ENCODE measurements at regions not wholly inside any gene's neighbourhood (a gene's known extent, or its start where the extent isn't known, plus 50 kb on each side); places are given as distances from the start of the nearest gene placed in this dataset.
"Not testable (repeated sequence)": the region's sequence is repeated elsewhere in the genome, so short reads cannot be mapped to it uniquely, and the experiment has no call there.

DNA sequence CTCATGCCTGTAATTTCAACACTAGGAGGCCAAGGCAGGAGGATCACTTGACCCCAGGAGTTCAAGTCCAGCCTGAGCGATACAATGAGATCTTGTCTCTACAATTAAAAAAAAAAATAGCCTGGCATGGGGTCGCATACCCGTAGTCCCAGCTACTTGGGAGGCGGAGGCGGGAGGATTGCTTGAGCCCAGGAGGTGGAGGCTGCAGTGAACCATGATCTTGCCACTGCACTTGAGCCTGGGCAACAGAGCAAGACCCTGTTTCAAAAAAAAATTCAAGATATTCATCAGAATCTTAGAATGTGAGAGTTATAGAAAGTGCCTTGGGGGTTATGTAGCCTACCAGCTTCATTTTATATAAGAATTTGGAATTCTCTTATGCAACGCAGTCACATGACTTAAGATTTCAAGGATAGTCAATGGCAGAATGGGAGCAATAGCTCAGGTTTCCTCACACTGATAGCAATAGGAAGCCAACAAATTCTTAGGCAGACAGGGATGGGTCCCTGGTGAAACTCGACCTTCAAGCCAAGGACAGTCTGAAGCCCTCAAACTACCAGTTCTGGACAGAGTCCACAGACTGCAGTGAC, 462.5 kb downstream of the SETD4 start:
- Histone ChIP-seq H3K9ac (ENCODE audit: low read length) (no peak overlapping the region), H3K36me3 (ENCODE audit: insufficient read depth, low read length) (no peaks in the 10 kb centered on the region)

DNA sequence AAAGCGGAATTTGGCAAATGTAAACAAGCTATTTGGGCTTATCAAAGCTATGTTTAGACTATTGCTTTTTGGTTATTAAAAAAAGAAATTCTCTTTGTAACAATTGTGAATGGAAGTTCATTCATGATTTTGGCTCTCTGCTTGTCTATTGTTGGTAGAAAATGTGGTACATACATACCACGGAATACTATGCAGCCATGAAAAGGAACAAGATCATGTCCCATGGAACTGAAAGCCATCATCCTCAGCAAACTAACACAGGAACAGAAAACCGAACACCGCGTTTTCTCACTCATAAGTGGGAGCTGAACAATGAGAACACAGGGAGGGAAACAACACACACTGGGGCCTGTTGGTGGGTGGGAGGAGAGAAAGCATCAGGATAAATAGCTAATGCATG, 465.4 kb downstream of the SETD4 start:
- Histone ChIP-seq H3K4me2 (ENCODE audit: low read depth, low read length, poor library complexity, severe bottlenecking) (no peak overlapping the region), H3K27me3 (ENCODE audit: low read length) (no peaks in the 10 kb centered on the region), H3K36me3 (ENCODE audit: insufficient read depth, low read length) (no peaks in the 10 kb centered on the region), H2AFZ (ENCODE audit: low read length) (no peak overlapping the region), H3K4me3 (ENCODE audit: low read length) (no peak overlapping the region), H4K20me1 (ENCODE audit: insufficient read depth, low read depth, low read length) (no peaks in the 10 kb centered on the region), H3K9ac (ENCODE audit: low read length) (no peak overlapping the region), H3K27ac (ENCODE audit: low read length) (no peak overlapping the region), H3K4me1 (ENCODE audit: low read length) (no peaks in the 10 kb centered on the region), H3K9me2 (replicated peaks; ENCODE audit: insufficient read depth, low read length) (no peaks in the 10 kb centered on the region), H3K79me2 (ENCODE audit: low read length) (no peaks in the 10 kb centered on the region), H3K9me3 (ENCODE audit: low read length) (no peaks in the 10 kb centered on the region)
- no peak for DNase-seq

More for the DNA sequence above, 462.5 kb downstream of the SETD4 start:
- Histone ChIP-seq H3K27me3 (ENCODE audit: low read length) (no peaks in the 10 kb centered on the region), H3K9me2 (replicated peaks; ENCODE audit: insufficient read depth, low read length) (no peaks in the 10 kb centered on the region), H4K20me1 (ENCODE audit: insufficient read depth, low read depth, low read length) (no peaks in the 10 kb centered on the region), H3K4me3 (ENCODE audit: low read length) (no peak overlapping the region), H3K79me2 (ENCODE audit: low read length) (no peaks in the 10 kb centered on the region), H3K4me2 (ENCODE audit: low read depth, low read length, poor library complexity, severe bottlenecking) (no peak overlapping the region), H3K9me3 (ENCODE audit: low read length) (no peaks in the 10 kb centered on the region), H3K27ac (ENCODE audit: low read length) (no peak overlapping the region), H3K4me1 (ENCODE audit: low read length) (no peaks in the 10 kb centered on the region), H2AFZ (ENCODE audit: low read length) (no peak overlapping the region)
- DNase-seq: no peak

DNA sequence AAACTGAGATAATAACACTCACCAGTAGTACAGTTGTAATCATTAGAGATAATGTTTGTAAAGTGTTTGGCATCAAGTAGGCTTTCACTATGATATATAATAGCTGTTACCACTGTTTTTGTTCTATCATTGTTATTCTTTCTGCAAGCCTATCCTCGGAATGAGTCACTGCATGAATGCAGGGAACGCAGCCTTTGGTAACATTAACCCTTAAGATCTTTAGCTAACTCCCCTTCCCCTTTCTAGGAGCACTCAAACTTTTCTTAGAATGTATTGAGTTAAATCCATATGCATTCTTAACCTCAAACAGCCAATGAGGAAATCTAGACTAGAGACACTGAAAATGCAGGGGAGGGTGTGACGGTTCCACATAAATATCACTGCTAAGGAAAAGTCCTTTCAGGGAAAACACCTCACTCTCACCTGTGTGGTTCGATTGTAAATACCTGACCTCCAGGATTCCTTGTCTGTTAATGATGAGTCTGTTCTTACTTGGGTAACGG, 467.3 kb downstream of the SETD4 start:
- Histone ChIP-seq H3K4me1 (ENCODE audit: low read length) (no peaks in the 10 kb centered on the region), H3K36me3 (ENCODE audit: insufficient read depth, low read length) (no peaks in the 10 kb centered on the region), H3K27ac (ENCODE audit: low read length) (no peak overlapping the region), H3K79me2 (ENCODE audit: low read length) (no peaks in the 10 kb centered on the region), H3K4me3 (ENCODE audit: low read length) (no peak overlapping the region), H3K27me3 (ENCODE audit: low read length) (no peaks in the 10 kb centered on the region), H3K9me3 (ENCODE audit: low read length) (no peaks in the 10 kb centered on the region), H2AFZ (ENCODE audit: low read length) (no peak overlapping the region), H3K9ac (ENCODE audit: low read length) (no peak overlapping the region), H3K4me2 (ENCODE audit: low read depth, low read length, poor library complexity, severe bottlenecking) (no peak overlapping the region), H3K9me2 (replicated peaks; ENCODE audit: insufficient read depth, low read length) (no peaks in the 10 kb centered on the region), H4K20me1 (ENCODE audit: insufficient read depth, low read depth, low read length) (no peaks in the 10 kb centered on the region)
- DNase-seq: no peak

DNA sequence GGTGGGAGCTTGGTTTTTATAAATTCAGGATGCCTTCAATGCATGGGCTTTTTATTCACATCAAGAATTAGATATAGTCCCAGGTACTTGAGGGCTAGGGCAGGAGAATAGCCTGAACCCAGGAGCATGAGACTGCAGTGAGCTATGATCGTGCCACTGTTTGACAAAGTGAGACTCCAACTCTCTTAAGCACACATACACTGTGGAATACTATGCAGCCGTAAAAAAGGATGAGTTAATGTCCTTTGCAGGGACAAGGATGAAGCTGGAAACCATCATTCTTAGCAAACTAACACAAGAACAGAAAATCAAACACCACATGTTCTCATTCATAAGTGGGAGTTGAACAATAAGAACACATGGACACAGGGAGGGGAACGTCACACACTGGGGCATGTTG, 470.0 kb downstream of the SETD4 start:
- not testable (repeated sequence) for H3K79me2 ChIP-seq (ENCODE audit: low read length); H3K9me2 ChIP-seq (replicated peaks; ENCODE audit: insufficient read depth, low read length); H3K4me3 ChIP-seq (ENCODE audit: low read length); H3K27me3 ChIP-seq (ENCODE audit: low read length); H3K9me3 ChIP-seq (ENCODE audit: low read length); H4K20me1 ChIP-seq (ENCODE audit: insufficient read depth, low read depth, low read length); H3K36me3 ChIP-seq (ENCODE audit: insufficient read depth, low read length); DNase-seq; H3K4me2 ChIP-seq (ENCODE audit: low read depth, low read length, poor library complexity, severe bottlenecking); H3K27ac ChIP-seq (ENCODE audit: low read length); H2AFZ ChIP-seq (ENCODE audit: low read length); H3K4me1 ChIP-seq (ENCODE audit: low read length); H3K9ac ChIP-seq (ENCODE audit: low read length)

DNA sequence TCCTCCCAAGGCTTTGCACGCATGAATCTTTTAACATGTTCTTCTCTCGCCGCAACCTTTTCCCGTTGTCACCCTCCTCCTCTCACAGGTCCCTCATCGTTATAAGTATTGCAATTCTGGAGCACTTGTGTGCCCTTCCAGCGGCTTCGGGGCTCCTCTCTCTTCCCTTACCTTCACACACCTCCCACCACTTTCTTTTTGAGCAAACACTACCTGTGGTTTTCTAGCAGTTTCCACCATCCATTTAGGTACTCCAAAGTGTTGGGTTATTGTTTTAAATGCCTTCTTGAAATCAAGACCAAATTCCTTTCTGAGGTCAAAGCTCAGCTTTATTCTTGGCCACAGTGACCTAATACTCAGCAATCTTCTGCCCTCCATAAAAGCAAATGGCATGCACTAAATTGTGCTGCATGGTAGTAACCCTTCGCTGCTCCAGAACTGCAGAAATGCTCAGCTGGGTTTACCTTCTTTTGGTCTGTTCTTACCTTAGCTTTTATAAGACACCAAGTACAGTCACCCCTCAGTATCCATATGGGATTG, 472.4 kb downstream of the SETD4 start:
- H4K20me1 ChIP-seq (ENCODE audit: insufficient read depth, low read depth, low read length): no peaks in the 10 kb centered on the region
- H3K9ac ChIP-seq (ENCODE audit: low read length): no peak overlapping the region
- no peak overlapping the region for H3K27ac ChIP-seq (ENCODE audit: low read length)
- H3K4me1 ChIP-seq (ENCODE audit: low read length): no peaks in the 10 kb centered on the region
- H2AFZ ChIP-seq (ENCODE audit: low read length): no peak overlapping the region
- no peak overlapping the region for H3K4me3 ChIP-seq (ENCODE audit: low read length)
- H3K36me3 ChIP-seq (ENCODE audit: insufficient read depth, low read length): no peaks in the 10 kb centered on the region
- no peaks in the 10 kb centered on the region for H3K9me3 ChIP-seq (ENCODE audit: low read length)
- no peaks in the 10 kb centered on the region for H3K9me2 ChIP-seq (replicated peaks; ENCODE audit: insufficient read depth, low read length)
- no peak overlapping the region for H3K4me2 ChIP-seq (ENCODE audit: low read depth, low read length, poor library complexity, severe bottlenecking)
- H3K27me3 ChIP-seq (ENCODE audit: low read length): no peaks in the 10 kb centered on the region
- H3K79me2 ChIP-seq (ENCODE audit: low read length): no peaks in the 10 kb centered on the region
- no peak for DNase-seq

DNA sequence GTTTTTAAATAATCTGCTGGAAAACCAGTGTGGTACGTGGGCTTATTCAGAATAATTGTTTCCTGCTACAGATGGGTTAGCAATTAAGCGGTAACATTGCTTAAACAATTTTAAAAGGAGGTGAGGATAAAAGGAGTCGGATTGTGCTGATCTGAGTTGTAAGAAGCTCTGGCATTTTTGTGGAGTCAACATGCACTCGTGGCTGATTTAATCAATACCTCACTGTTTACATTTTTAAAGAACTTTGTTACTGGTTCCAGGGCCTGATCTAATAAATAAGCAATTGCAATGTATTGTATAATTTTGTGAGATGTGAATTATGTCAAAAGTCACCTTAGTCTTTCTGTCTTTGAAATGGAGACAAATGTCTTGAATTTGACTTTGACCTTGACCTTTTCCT, 474.0 kb downstream of the SETD4 start:
- H3K36me3 ChIP-seq (ENCODE audit: insufficient read depth, low read length): no peaks in the 10 kb centered on the region
- H3K27ac ChIP-seq (ENCODE audit: low read length): no peak overlapping the region
- no peak overlapping the region for H3K4me2 ChIP-seq (ENCODE audit: low read depth, low read length, poor library complexity, severe bottlenecking)
- no peaks in the 10 kb centered on the region for H3K4me1 ChIP-seq (ENCODE audit: low read length)
- H2AFZ ChIP-seq (ENCODE audit: low read length): no peak overlapping the region
- no peak for DNase-seq
- no peaks in the 10 kb centered on the region for H3K9me3 ChIP-seq (ENCODE audit: low read length)
- no peaks in the 10 kb centered on the region for H4K20me1 ChIP-seq (ENCODE audit: insufficient read depth, low read depth, low read length)
- no peak overlapping the region for H3K9ac ChIP-seq (ENCODE audit: low read length)
- H3K9me2 ChIP-seq (replicated peaks; ENCODE audit: insufficient read depth, low read length): no peaks in the 10 kb centered on the region
- no peak overlapping the region for H3K4me3 ChIP-seq (ENCODE audit: low read length)
- no peaks in the 10 kb centered on the region for H3K79me2 ChIP-seq (ENCODE audit: low read length)
- no peaks in the 10 kb centered on the region for H3K27me3 ChIP-seq (ENCODE audit: low read length)

DNA sequence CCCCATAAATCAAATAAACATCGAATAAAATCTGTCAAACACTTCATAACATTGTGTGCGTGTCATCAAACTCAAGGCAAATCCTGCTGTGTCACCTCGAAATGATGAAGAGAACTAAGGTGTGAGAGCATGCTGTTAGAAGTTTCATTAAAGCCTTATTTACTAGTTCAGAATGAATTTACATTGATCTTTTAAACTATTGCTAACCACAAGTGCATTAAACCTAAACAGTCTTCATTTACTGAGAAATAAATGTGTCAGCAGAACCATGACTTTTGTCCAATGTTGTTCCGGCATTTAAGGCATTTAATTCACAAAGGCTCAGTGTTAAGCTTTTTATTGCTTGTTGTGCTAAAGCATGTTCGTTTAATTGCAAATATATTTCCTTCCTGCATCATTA, 474.4 kb downstream of the SETD4 start:
- Histone ChIP-seq H3K36me3 (ENCODE audit: insufficient read depth, low read length) (no peaks in the 10 kb centered on the region), H3K27me3 (ENCODE audit: low read length) (no peaks in the 10 kb centered on the region), H3K27ac (ENCODE audit: low read length) (no peak overlapping the region), H3K4me1 (ENCODE audit: low read length) (no peaks in the 10 kb centered on the region), H3K4me2 (ENCODE audit: low read depth, low read length, poor library complexity, severe bottlenecking) (no peak overlapping the region), H4K20me1 (ENCODE audit: insufficient read depth, low read depth, low read length) (no peaks in the 10 kb centered on the region), H3K9me3 (ENCODE audit: low read length) (no peaks in the 10 kb centered on the region), H3K9ac (ENCODE audit: low read length) (no peak overlapping the region), H3K4me3 (ENCODE audit: low read length) (no peak overlapping the region), H3K9me2 (replicated peaks; ENCODE audit: insufficient read depth, low read length) (no peaks in the 10 kb centered on the region), H3K79me2 (ENCODE audit: low read length) (no peaks in the 10 kb centered on the region), H2AFZ (ENCODE audit: low read length) (no peak overlapping the region)
- no peak for DNase-seq

DNA sequence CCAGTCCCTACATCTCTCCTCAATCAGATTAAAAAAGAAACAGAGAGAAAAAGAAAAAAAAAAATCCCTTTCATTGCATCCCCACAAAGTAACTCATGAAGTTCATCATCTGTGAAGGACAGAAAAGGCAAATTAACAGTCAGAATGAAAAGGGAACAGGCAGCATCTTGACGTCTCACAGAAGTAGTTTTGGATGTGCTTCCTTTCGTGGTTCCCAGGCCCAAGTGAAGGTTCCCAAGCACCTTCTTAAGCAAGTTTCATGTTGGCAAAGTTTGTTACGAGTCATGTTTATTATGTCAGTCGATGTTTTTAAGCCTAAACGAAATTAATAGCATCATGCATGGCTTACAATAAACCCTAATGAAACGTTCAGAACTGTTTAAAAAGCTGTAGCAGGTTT, 475.2 kb downstream of the SETD4 start:
- DNase-seq: no peak
- Histone ChIP-seq H3K79me2 (ENCODE audit: low read length) (no peaks in the 10 kb centered on the region), H3K9me3 (ENCODE audit: low read length) (no peaks in the 10 kb centered on the region), H3K9me2 (replicated peaks; ENCODE audit: insufficient read depth, low read length) (no peaks in the 10 kb centered on the region), H4K20me1 (ENCODE audit: insufficient read depth, low read depth, low read length) (no peaks in the 10 kb centered on the region), H3K4me3 (ENCODE audit: low read length) (no peak overlapping the region), H2AFZ (ENCODE audit: low read length) (no peak overlapping the region), H3K9ac (ENCODE audit: low read length) (no peak overlapping the region), H3K27me3 (ENCODE audit: low read length) (no peaks in the 10 kb centered on the region), H3K27ac (ENCODE audit: low read length) (no peak overlapping the region), H3K4me1 (ENCODE audit: low read length) (no peaks in the 10 kb centered on the region), H3K4me2 (ENCODE audit: low read depth, low read length, poor library complexity, severe bottlenecking) (no peak overlapping the region), H3K36me3 (ENCODE audit: insufficient read depth, low read length) (no peaks in the 10 kb centered on the region)
